ENCODE measurements at regions not wholly inside any gene's neighbourhood (a gene's known extent, or its start where the extent isn't known, plus 50 kb on each side); places are given as distances from the start of the nearest gene placed in this dataset.

GRCh38 chr2:5798084-5798483, 105.9 kb downstream of the SOX11 start:
- H3K4me2 ChIP-seq (replicated peaks; ENCODE audit: low read depth, low read length, poor library complexity, severe bottlenecking): no peak overlapping the region
- WGBS (ENCODE audit: insufficient coverage): 86% methylated on average over 2 of the region's 4 CpGs
- no peak overlapping the region for H3K9ac ChIP-seq (ENCODE audit: low read length)
- H2AFZ ChIP-seq (ENCODE audit: insufficient read depth, low read depth, low read length, poor library complexity, severe bottlenecking): no peak overlapping the region
- POLR2A ChIA-PET: no interaction called here
- DNase-seq (no peak), ATAC-seq (ENCODE audit: low read depth) (no peak)
- H4K20me1 ChIP-seq (ENCODE audit: control insufficient read depth, insufficient read depth, low read length, poor library complexity, severe bottlenecking): no peaks in the 10 kb centered on the region
- no peaks in the 10 kb centered on the region for H3K36me3 ChIP-seq (replicated peaks in 1 of 2; ENCODE audit: control extremely low read depth in 1 of 2, control insufficient read depth in 1 of 2, extremely low read depth in 1 of 2, insufficient read depth in 2 of 2, low read length in 1 of 2)
- no peaks in the 10 kb centered on the region for H3K4me1 ChIP-seq (ENCODE audit: control insufficient read depth in 2 of 2, insufficient read depth in 2 of 2, low read length in 2 of 2)
- TF ChIP-seq, protein P1, sequence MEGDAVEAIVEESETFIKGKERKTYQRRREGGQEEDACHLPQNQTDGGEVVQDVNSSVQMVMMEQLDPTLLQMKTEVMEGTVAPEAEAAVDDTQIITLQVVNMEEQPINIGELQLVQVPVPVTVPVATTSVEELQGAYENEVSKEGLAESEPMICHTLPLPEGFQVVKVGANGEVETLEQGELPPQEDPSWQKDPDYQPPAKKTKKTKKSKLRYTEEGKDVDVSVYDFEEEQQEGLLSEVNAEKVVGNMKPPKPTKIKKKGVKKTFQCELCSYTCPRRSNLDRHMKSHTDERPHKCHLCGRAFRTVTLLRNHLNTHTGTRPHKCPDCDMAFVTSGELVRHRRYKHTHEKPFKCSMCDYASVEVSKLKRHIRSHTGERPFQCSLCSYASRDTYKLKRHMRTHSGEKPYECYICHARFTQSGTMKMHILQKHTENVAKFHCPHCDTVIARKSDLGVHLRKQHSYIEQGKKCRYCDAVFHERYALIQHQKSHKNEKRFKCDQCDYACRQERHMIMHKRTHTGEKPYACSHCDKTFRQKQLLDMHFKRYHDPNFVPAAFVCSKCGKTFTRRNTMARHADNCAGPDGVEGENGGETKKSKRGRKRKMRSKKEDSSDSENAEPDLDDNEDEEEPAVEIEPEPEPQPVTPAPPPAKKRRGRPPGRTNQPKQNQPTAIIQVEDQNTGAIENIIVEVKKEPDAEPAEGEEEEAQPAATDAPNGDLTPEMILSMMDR (IDR thresholded peaks at IDR 0.05): no peak
- TF ChIP-seq EZH2 (IDR thresholded peaks at IDR 0.05; ENCODE audit: borderline replicate concordance, insufficient read depth, low read depth, low read length, poor library complexity, severe bottlenecking): no peak
- H3K4me1 Mint-ChIP-seq: no peaks in the 10 kb centered on the region
- no peaks in the 10 kb centered on the region for H3K79me2 ChIP-seq (ENCODE audit: control insufficient read depth, insufficient read depth, low read length)
- CTCF ChIA-PET: no interaction called here
- H3K9me3 ChIP-seq (ENCODE audit: control extremely low read depth in 1 of 3, control insufficient read depth in 2 of 3, insufficient read depth in 1 of 3, low read length in 2 of 3): no peaks in the 10 kb centered on the region
- no peaks in the 10 kb centered on the region for H3K27me3 ChIP-seq (replicated peaks in 1 of 4; ENCODE audit: control extremely low read depth in 1 of 4, control insufficient read depth in 3 of 4, insufficient read depth in 4 of 4, low read length in 3 of 4)
- H3K4me3 ChIP-seq (ENCODE audit: control extremely low read depth in 1 of 5, extremely low read depth in 1 of 5, insufficient read depth in 1 of 5, low read depth in 2 of 5, low read length in 4 of 5): no peak overlapping the region
- intact Hi-C loops (cut with micrococcal nuclease): no loop called here
- H3K27me3 Mint-ChIP-seq: no peaks in the 10 kb centered on the region
- no peak overlapping the region for H3K27ac ChIP-seq (ENCODE audit: low read length in 2 of 2)
- H3K9me3 Mint-ChIP-seq (ENCODE audit: insufficient read depth): peaks cover 2% of the 10 kb centered on the region
- no peak overlapping the region for H3K4me3 Mint-ChIP-seq
- no peak overlapping the region for H3K27ac Mint-ChIP-seq

DNA sequence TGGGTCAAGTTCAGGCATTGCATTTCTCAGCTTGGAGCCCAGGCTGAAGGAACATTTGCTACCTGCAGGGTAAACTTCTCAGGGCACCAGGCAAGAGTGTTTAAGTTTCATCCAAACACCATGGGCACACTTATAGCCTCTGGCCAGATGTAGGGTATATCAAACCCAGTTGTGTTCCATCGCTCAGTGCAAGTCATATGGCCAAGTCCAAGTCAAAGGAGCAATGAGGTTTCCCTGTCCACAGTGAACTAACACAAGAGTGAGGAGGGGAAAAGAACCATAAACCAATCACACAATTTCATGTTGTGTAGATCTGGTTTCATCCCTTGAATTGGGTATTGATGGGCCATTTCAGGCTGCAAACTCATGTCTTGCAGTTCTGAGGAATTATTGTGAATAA, 107.2 kb downstream of the SOX11 start:
- Mint-ChIP-seq H3K27me3 (no peaks in the 10 kb centered on the region), H3K27ac (no peak overlapping the region), H3K4me1 (no peaks in the 10 kb centered on the region), H3K4me3 (no peak overlapping the region), H3K9me3 (ENCODE audit: insufficient read depth) (peaks cover 2% of the 10 kb centered on the region)
- Histone ChIP-seq H3K27me3 (replicated peaks in 1 of 4; ENCODE audit: control extremely low read depth in 1 of 4, control insufficient read depth in 3 of 4, insufficient read depth in 4 of 4, low read length in 3 of 4) (no peaks in the 10 kb centered on the region), H3K4me3 (ENCODE audit: control extremely low read depth in 1 of 5, extremely low read depth in 1 of 5, insufficient read depth in 1 of 5, low read depth in 2 of 5, low read length in 4 of 5) (no peak overlapping the region), H3K27ac (ENCODE audit: low read length in 2 of 2) (no peak overlapping the region), H4K20me1 (ENCODE audit: control insufficient read depth, insufficient read depth, low read length, poor library complexity, severe bottlenecking) (no peaks in the 10 kb centered on the region), H2AFZ (ENCODE audit: insufficient read depth, low read depth, low read length, poor library complexity, severe bottlenecking) (no peak overlapping the region), H3K36me3 (replicated peaks in 1 of 2; ENCODE audit: control extremely low read depth in 1 of 2, control insufficient read depth in 1 of 2, extremely low read depth in 1 of 2, insufficient read depth in 2 of 2, low read length in 1 of 2) (no peaks in the 10 kb centered on the region), H3K9me3 (ENCODE audit: control extremely low read depth in 1 of 3, control insufficient read depth in 2 of 3, insufficient read depth in 1 of 3, low read length in 2 of 3) (peaks cover 0 to 3% (median 0%) of the 10 kb centered on the region in 3 donors), H3K9ac (ENCODE audit: low read length) (no peak overlapping the region), H3K79me2 (ENCODE audit: control insufficient read depth, insufficient read depth, low read length) (no peaks in the 10 kb centered on the region), H3K4me1 (ENCODE audit: control insufficient read depth in 2 of 2, insufficient read depth in 2 of 2, low read length in 2 of 2) (no peaks in the 10 kb centered on the region), H3K4me2 (replicated peaks; ENCODE audit: low read depth, low read length, poor library complexity, severe bottlenecking) (no peak overlapping the region)
- DNase-seq (no peak), ATAC-seq (ENCODE audit: low read depth) (no peak)
- ChIA-PET POLR2A (no interaction called here), CTCF (no interaction called here)
- no CpG with 5 or more reads among the region's 1 CpG for WGBS (ENCODE audit: insufficient coverage)
- TF ChIP-seq, protein P1 (IDR thresholded peaks at IDR 0.05): no peak
- TF ChIP-seq EZH2 (IDR thresholded peaks at IDR 0.05; ENCODE audit: borderline replicate concordance, insufficient read depth, low read depth, low read length, poor library complexity, severe bottlenecking): no peak
- intact Hi-C loops (cut with micrococcal nuclease): no loop called here

Data from B cell (primary cell).